Stimulated activated CD4-positive, alpha-beta T cell treated with anti-CD3 and anti-CD28 coated beads, Interleukin-2, amount 100 ng/mL, for 4 hours (primary cell): ENCODE measurements at regions not wholly inside any gene's neighbourhood (a gene's known extent, or its start where the extent isn't known, plus 50 kb on each side); places are given as distances from the start of the nearest gene placed in this dataset.

Experiments
- DNase-seq: peaks from one replicate; pipeline ENCODE4 v3.0.0-alpha.2; 2020; ENCODE audit warnings: low read depth

DNA sequence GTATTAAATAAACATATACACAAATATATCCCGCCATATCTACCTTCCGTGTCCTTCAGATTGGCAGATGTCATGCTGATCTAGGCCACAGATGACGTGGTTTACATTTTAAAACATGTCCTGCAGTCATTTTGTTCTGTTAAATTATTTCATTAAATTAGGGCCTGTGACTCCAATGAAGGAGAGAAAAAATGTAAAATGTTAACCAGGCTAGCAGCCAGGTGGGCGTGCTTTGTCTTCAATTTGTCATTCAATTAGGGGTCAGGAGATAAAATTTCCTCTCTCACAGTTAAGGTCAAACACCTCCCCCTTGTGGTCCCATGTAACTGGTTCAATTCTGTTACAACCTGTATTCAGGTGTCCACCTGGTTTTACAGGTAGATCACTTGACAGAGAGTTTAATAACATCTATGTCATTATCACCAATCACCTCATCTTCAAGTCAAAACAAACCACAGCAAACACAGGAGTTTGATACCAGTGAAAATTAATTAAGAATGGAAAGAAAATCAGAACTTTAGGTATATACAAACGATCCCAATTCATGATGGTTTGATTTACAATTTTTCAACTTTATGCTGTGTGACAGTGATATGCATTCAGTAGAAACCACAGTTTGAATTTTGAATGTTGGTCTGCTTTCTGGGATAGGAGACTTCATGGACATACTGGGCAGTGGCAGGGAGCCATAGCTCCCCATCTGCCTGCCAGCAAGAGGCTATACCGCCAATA lies 339.4 kb downstream of the CMPK2 start:
- no peak for DNase-seq

GRCh38 chr2:6531304-6531703 lies 334.4 kb downstream of the CMPK2 start:
- no peak for DNase-seq

- DNase-seq: no peak
Observed at GRCh38 chr2:6535572-6535971, 330.1 kb downstream of the CMPK2 start.

- DNase-seq: no peak
Observed at GRCh38 chr2:6538607-6539006, 327.1 kb downstream of the CMPK2 start.

DNA sequence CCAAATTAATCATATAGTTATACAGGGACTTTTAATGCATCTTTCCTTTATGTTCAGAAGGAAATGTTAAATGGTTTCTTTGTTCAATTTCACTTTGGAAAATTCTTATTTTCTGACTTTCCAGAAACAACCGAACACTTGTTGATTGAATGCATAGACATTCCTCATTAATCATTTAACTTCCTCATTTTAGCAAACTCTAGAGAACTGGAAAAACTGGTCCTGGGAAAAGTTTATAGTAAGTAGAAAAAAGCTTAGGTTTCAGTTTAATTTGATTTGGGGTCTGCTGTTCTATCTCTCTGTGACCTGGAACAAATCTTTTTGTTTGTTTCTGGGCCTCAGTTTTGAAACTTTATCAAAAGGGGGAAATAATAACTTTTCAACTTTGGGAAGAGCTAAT lies 320.4 kb downstream of the CMPK2 start:
- no peak for DNase-seq

- DNase-seq: no peak
Observed at GRCh38 chr2:6545795-6546194, 319.9 kb downstream of the CMPK2 start.

DNA sequence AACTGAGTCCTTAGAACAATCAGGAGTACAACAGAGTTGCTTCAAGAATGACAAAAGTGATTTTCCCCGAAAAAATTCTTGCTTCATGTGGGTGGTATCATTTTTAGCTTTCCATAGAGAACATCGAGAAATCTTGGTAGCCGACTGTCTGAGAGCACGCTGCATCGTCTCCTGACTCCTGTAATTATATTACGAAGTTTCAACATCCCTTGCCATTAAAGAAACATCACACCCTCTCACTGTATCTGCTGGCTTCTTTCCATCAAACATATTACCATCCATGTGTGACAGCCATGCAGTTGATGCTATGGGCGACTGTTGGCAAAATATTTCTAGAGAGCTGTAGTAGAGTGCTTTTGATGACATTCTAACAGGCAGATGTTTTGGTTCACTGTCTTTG lies 311.2 kb downstream of the CMPK2 start:
- DNase-seq: no peak

DNA sequence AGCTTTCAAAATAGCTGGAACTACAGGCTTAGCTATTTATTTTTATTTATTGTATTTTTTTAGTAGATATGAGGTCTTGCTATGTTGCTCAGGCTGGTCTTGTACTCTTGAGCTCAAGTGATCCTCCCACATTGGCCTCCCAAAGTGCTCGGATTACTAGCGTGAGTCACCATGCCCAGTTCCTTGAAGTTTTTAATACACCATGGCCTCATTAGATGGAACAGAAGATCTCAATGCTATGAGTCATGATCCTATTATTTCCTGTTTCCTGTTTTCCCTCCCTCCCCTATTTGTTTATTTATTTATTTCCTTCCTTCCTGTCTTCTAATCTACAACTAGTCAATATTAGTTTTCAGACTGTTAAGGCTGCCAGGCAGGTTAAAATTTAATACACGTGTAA lies 309.0 kb downstream of the CMPK2 start:
- no peak for DNase-seq

- no peak for DNase-seq
Observed at GRCh38 chr2:6557737-6558136, 308.0 kb downstream of the CMPK2 start.

GRCh38 chr2:6562771-6563170 lies 302.9 kb downstream of the CMPK2 start:
- no peak for DNase-seq

DNA sequence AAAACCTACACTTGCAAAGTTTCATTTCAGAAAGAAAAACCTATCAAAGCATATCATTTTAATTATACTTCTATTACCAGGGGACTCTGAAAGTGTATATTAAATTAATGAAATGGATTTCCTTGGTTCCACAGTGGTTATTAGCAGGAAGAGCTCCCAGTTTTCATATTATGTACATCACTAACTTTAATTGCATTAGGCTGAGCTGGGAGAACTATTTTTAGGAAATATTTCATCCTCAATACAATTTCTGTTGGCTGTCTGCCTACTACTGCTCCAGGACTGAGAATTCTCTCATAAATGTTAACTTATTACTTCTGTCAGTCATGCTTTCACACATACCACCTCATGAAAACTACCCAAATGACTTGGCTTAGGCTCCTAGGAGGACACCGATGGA lies 301.4 kb downstream of the CMPK2 start:
- no peak for DNase-seq

DNA sequence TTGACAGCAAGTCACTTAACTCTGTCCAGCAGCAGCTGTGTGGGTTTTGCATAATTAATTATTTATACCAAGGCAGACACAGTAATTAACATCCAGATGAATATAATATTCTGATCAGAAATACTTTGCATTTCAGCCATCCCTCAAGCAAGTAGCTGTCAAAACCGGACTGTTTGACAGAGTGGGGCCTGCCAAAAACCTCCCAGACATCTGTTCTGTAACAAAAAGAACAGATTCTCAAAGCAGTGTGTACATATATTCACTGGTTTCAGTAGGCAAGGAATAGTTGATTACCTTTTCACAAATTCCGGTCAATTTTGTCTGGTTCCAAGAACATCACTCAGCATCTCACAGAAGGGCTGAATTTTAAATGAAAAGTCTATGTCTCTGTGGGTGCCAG lies 291.6 kb downstream of the CMPK2 start:
- no peak for DNase-seq

DNA sequence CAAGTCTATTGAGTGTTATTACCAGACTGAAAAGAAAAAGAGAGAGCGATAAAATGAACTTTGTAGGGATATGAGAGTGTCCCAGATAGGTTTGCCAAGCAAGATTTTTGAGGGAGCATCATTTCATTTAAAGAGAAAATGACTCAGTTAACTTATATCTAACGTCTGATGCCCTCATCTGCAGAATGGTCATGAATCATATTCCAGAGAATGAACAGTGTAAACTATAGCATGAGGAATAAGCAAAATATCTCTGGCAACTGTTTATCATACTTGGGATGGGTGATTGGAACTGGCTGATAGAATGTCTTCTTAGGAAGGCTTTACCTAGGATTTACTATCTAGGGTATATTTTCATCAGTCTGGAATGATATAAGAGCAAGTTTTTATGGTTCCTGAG lies 289.4 kb downstream of the CMPK2 start:
- DNase-seq: no peak

DNA sequence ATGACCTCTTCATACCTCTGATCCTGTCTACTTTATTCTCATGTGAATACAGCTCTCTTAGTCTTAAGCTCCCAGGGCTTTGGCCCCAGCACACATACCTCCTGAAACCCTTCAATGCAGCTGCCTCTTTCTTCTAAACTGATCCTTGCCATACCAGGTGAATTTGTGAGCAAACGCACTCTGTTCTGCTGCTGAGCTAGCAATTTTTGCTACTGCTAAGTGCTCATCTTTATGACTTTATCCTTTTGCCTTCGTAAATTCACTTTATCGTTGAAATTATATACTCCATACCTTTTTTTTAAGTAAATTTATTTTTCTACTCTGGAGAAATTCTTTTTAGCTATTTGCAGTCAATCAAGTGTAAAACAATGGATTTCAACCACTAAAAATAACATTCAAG lies 287.7 kb downstream of the CMPK2 start:
- no peak for DNase-seq

DNA sequence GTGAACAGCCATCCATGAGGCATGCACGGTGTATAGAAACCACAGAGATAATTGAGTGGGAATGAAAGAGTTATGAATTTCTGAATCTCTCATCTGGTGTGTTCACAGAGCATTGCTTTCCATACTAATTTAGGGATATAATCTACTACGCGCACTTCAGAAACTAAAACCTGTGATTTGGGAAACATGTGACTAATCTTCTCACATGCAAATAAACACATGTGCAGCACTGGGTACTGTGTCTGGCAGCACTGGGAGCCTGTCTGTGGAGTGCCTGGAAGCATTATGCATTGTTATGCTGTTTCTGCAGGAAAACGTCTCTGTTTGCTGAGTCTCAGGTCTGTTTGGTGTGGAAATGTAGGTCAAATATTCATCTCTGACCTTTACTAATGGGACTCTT lies 287.3 kb downstream of the CMPK2 start:
- no peak for DNase-seq

DNA sequence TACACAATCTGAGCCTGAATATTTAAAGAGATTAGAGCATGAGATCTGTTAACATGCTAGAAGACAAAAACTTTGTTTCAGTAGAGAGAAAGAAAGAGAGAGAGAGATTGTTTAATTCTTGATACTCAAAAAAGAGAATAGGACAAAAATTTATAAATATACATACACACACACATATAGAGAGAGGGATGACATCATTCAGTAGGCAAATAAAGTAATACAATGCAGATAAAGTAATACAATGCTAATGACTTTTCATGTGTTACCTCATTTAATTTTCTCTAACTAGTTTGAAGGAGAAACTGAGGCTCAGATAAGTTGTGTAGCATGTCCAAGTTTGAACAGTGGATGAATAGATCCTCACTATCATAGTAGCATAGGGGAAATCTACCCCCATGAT lies 286.4 kb downstream of the CMPK2 start:
- DNase-seq: no peak

GRCh38 chr2:6580982-6581381 lies 284.7 kb downstream of the CMPK2 start:
- DNase-seq: no peak

DNA sequence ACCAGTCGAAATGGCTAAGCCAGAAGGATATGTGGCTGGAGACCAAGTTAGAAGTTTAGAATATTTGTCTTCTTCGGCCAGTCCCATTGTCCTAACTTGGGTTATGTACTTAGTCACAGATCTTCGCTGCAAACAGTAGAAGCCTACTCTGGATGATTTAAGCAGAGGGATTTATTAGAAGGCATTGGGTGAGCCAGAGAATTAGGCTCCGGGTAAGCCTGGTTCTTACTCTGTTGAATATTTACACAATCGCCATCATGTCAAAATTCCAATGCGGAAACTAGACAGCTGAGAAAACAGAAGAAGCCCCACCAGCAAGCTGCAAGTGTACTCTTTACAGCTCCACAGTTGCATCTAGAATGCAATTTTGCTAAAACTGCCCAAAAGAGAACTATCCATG lies 276.6 kb downstream of the CMPK2 start:
- no peak for DNase-seq

GRCh38 chr2:6590442-6590841 lies 275.3 kb downstream of the CMPK2 start:
- DNase-seq: no peak

- no peak for DNase-seq
Observed at GRCh38 chr2:6602471-6602870, 263.2 kb downstream of the CMPK2 start.

GRCh38 chr2:6605836-6606505 lies 259.7 kb downstream of the CMPK2 start:
- DNase-seq: no peak

GRCh38 chr2:6617794-6618193 lies 247.9 kb downstream of the CMPK2 start:
- DNase-seq: no peak

GRCh38 chr2:6618201-6618600 lies 247.5 kb downstream of the CMPK2 start:
- no peak for DNase-seq

DNA sequence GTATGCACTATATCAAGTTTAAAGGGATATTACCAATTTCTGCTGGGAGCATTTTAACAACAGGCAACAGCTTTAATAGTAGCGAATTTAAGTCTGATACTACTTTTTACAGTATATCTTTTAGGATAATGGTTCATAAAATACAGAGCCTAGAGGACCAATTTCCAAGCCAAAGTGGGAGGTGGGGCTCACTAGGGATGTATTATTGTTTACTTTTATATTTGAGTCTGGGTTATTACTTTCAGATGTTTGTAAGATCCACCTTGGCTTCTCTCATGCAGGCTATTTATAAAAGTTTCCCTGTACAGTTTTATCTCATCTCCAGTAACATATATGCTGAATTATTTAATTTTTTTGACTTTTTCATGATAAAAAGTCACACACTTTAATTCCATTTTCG lies 242.0 kb downstream of the CMPK2 start:
- no peak for DNase-seq
